Astrocyte (in vitro differentiated cells and primary cell): ENCODE measurements at regions not wholly inside any gene's neighbourhood (a gene's known extent, or its start where the extent isn't known, plus 50 kb on each side); places are given as distances from the start of the nearest gene placed in this dataset.

Experiments used
- CTCF ChIP-seq: IDR thresholded peaks from 2 replicates; pipeline ENCODE4 v1.5.1; 2011; ENCODE audit warnings: low read depth, mild to moderate bottlenecking, inconsistent platforms, low read length, moderate library complexity; ENCODE audit not compliant: insufficient read depth
- EZH2 ChIP-seq: IDR thresholded peaks from 2 replicates; pipeline ENCODE4 v1.6.1; 2012; ENCODE audit warnings: mild to moderate bottlenecking, low read length, inconsistent platforms; ENCODE audit not compliant: insufficient read depth

- TF ChIP-seq EZH2 (no peak), CTCF (no peak)
Measured at GRCh38 chr14:65867333-65867732, 454.8 kb downstream of the FUT8 start.
